Liver (tissue), 8 donors: ENCODE measurements at regions not wholly inside any gene's neighbourhood (a gene's known extent, or its start where the extent isn't known, plus 50 kb on each side); places are given as distances from the start of the nearest gene placed in this dataset.

Experiments used
- DNase-seq: peaks from one replicate; pipeline ENCODE4 v3.0.0-alpha.2; 2017; ENCODE audit warnings: low spot score
- H3K27ac ChIP-seq, 2 donors: one replicate each; pipeline ENCODE4 v1.7.0; 2013; ENCODE audit warnings: inconsistent platforms in 2 of 2, low read length in 2 of 2, control low read depth in 1 of 2, low read depth in 1 of 2, mild to moderate bottlenecking in 1 of 2
- H3K27me3 ChIP-seq, 4 donors: one replicate each; pipeline versions ENCODE4 v1.6.1 to v1.7.0; 2013; ENCODE audit warnings: low read length in 3 of 4, inconsistent platforms in 1 of 4, mild to moderate bottlenecking in 1 of 4, moderate library complexity in 1 of 4; ENCODE audit not compliant: control insufficient read depth in 4 of 4, insufficient read depth in 4 of 4
- H3K36me3 ChIP-seq, 4 donors: one replicate each; pipeline versions ENCODE4 v1.6.1 to v1.7.0; 2013; ENCODE audit warnings: low read length in 3 of 4, mild to moderate bottlenecking in 3 of 4, low read depth in 1 of 4, moderate library complexity in 1 of 4; ENCODE audit not compliant: control insufficient read depth in 4 of 4, insufficient read depth in 3 of 4
- H3K4me1 ChIP-seq, 4 donors: one replicate each; pipeline versions ENCODE4 v1.6.1 to v1.7.0; 2013; ENCODE audit warnings: low read length in 3 of 4, mild to moderate bottlenecking in 3 of 4, moderate library complexity in 1 of 4; ENCODE audit not compliant: control insufficient read depth in 4 of 4, insufficient read depth in 4 of 4
- H3K4me3 ChIP-seq, 3 donors: one replicate each; pipeline versions ENCODE4 v1.6.1 to v1.7.0; 2013; ENCODE audit warnings: low read length in 3 of 3, control low read depth in 1 of 3, low read depth in 1 of 3, mild to moderate bottlenecking in 1 of 3
- H3K9ac ChIP-seq, 2 donors: one replicate each; pipeline ENCODE4 v1.7.0; 2013; ENCODE audit warnings: low read length in 2 of 2, mild to moderate bottlenecking in 2 of 2, moderate library complexity in 2 of 2, control low read depth in 1 of 2, low read depth in 1 of 2
- H3K9me3 ChIP-seq, 4 donors: one replicate each; pipeline versions ENCODE4 v1.6.1 to v1.7.0; 2013; ENCODE audit warnings: low read length in 3 of 4; ENCODE audit not compliant: control insufficient read depth in 4 of 4
- CTCF ChIP-seq: fragments of 150-350 bp; IDR thresholded peaks from 2 replicates; pipeline ENCODE4 v1.5.1; 2017; ENCODE audit warnings: improper control_type of control experiment, low read depth, low read length; ENCODE audit not compliant: missing input control
- EGR1 ChIP-seq, 2 donors: IDR thresholded peaks; 2 replicates each; pipeline ENCODE4 v1.6.1; 2016 to 2018; ENCODE audit warnings: antibody characterized with exemption in 2 of 2, low read depth in 2 of 2
- FOXA1 ChIP-seq: IDR thresholded peaks from 2 replicates; pipeline ENCODE4 v1.6.1; 2016; ENCODE audit warnings: antibody characterized with exemption
- FOXA2 ChIP-seq: IDR thresholded peaks from 2 replicates; pipeline ENCODE4 v1.6.1; 2016; ENCODE audit warnings: antibody characterized with exemption
- GABPA ChIP-seq, 2 donors: IDR thresholded peaks in 1 of 2; conservative IDR thresholded peaks in 1 of 2; 2 replicates each; pipeline ENCODE4 v1.6.1; 2016; ENCODE audit warnings: antibody characterized with exemption in 2 of 2, mild to moderate bottlenecking in 1 of 2, moderate library complexity in 1 of 2
- HNF4A ChIP-seq, 2 donors: conservative IDR thresholded peaks; 2 replicates each; pipeline ENCODE4 v1.6.1; 2016; ENCODE audit warnings: antibody characterized with exemption in 2 of 2, mild to moderate bottlenecking in 2 of 2
- HNF4G ChIP-seq: IDR thresholded peaks from 2 replicates; pipeline ENCODE4 v1.6.1; 2016; ENCODE audit warnings: antibody characterized with exemption
- JUND ChIP-seq, 2 donors: IDR thresholded peaks; 2 replicates each; pipeline ENCODE4 v1.6.1; 2016; ENCODE audit warnings: antibody characterized with exemption in 2 of 2
- NR2F2 ChIP-seq: IDR thresholded peaks from 2 replicates; pipeline ENCODE4 v1.6.1; 2016; ENCODE audit warnings: antibody characterized with exemption
- RAD21 ChIP-seq, 2 donors: IDR thresholded peaks; 2 replicates each; pipeline ENCODE4 v1.6.1; 2016; ENCODE audit warnings: antibody characterized with exemption in 2 of 2, mild to moderate bottlenecking in 2 of 2
- RXRA ChIP-seq, 2 donors: IDR thresholded peaks; 2 replicates each; pipeline ENCODE4 v1.6.1; 2017 to 2018; ENCODE audit warnings: antibody characterized with exemption in 2 of 2, mild to moderate bottlenecking in 1 of 2
- TAF1 ChIP-seq: conservative IDR thresholded peaks from 2 replicates; pipeline ENCODE4 v1.6.1; 2016; ENCODE audit warnings: antibody characterized with exemption, mild to moderate bottlenecking
- YY1 ChIP-seq: IDR thresholded peaks from 2 replicates; pipeline ENCODE4 v1.6.1; 2016; ENCODE audit warnings: antibody characterized with exemption, mild to moderate bottlenecking
- WGBS: extraction: QIAGEN DNeasy Blood & Tissue Kit; methylation state at CpG from one replicate; pipeline ENCODE4 v1.1.7; 2013; 5-methylcytosine and 5-hydroxymethylcytosine counted together
- TF ChIP-seq, protein P1 (sequence below): IDR thresholded peaks from 2 replicates; pipeline ENCODE4 v1.6.1; 2016; ENCODE audit warnings: antibody characterized with exemption, mild to moderate bottlenecking
- TF ChIP-seq, protein P2 (sequence below): IDR thresholded peaks from 2 replicates; pipeline ENCODE4 v1.6.1; 2016; ENCODE audit warnings: antibody characterized with exemption
- donor health status: healthy.
- donor health status: healthy.
- donor health status: healthy.
- donor health status: healthy.
- donor health status: healthy.

- H3K9ac ChIP-seq: no peak overlapping the region
- peaks cover 0 to 3% (median 0%) of the 10 kb centered on the region in 4 donors for H3K27me3 ChIP-seq
- no peak overlapping the region for H3K27ac ChIP-seq
- DNase-seq: no peak
- H3K36me3 ChIP-seq: no peaks in the 10 kb centered on the region
- WGBS: 92% methylated on average over 3 of the region's 3 CpGs
- no peak overlapping the region for H3K4me3 ChIP-seq
- H3K9me3 ChIP-seq: no peaks in the 10 kb centered on the region
- peaks cover 0 to 6% (median 4%) of the 10 kb centered on the region in 4 donors for H3K4me1 ChIP-seq
- TF ChIP-seq FOXA2: no peak
- no peak for TF ChIP-seq TAF1
- no peak for TF ChIP-seq NR2F2
- TF ChIP-seq RXRA (IDR thresholded peaks at IDR 0.05): no peak
- TF ChIP-seq JUND (IDR thresholded peaks at IDR 0.05): no peak
- TF ChIP-seq YY1: no peak
- TF ChIP-seq HNF4A (conservative IDR thresholded peaks at IDR 0.05): no peak
- no peak for TF ChIP-seq HNF4G
- no peak for TF ChIP-seq FOXA1
- no peak for TF ChIP-seq CTCF
- no peak for TF ChIP-seq EGR1 (IDR thresholded peaks at IDR 0.05; ENCODE audit: low read depth in 2 of 2)
- TF ChIP-seq, protein P1, sequence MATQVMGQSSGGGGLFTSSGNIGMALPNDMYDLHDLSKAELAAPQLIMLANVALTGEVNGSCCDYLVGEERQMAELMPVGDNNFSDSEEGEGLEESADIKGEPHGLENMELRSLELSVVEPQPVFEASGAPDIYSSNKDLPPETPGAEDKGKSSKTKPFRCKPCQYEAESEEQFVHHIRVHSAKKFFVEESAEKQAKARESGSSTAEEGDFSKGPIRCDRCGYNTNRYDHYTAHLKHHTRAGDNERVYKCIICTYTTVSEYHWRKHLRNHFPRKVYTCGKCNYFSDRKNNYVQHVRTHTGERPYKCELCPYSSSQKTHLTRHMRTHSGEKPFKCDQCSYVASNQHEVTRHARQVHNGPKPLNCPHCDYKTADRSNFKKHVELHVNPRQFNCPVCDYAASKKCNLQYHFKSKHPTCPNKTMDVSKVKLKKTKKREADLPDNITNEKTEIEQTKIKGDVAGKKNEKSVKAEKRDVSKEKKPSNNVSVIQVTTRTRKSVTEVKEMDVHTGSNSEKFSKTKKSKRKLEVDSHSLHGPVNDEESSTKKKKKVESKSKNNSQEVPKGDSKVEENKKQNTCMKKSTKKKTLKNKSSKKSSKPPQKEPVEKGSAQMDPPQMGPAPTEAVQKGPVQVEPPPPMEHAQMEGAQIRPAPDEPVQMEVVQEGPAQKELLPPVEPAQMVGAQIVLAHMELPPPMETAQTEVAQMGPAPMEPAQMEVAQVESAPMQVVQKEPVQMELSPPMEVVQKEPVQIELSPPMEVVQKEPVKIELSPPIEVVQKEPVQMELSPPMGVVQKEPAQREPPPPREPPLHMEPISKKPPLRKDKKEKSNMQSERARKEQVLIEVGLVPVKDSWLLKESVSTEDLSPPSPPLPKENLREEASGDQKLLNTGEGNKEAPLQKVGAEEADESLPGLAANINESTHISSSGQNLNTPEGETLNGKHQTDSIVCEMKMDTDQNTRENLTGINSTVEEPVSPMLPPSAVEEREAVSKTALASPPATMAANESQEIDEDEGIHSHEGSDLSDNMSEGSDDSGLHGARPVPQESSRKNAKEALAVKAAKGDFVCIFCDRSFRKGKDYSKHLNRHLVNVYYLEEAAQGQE: no peak
- TF ChIP-seq RAD21 (IDR thresholded peaks at IDR 0.05): no peak
- TF ChIP-seq, protein P2, sequence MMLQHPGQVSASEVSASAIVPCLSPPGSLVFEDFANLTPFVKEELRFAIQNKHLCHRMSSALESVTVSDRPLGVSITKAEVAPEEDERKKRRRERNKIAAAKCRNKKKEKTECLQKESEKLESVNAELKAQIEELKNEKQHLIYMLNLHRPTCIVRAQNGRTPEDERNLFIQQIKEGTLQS: no peak
- TF ChIP-seq GABPA (IDR thresholded peaks at IDR 0.05 in 1 of 2, conservative IDR thresholded peaks at IDR 0.05 in 1 of 2): no peak
These were observed 144.7 kb downstream of the COPS8 start for GRCh38 chr2:237230355-237230754.

DNA sequence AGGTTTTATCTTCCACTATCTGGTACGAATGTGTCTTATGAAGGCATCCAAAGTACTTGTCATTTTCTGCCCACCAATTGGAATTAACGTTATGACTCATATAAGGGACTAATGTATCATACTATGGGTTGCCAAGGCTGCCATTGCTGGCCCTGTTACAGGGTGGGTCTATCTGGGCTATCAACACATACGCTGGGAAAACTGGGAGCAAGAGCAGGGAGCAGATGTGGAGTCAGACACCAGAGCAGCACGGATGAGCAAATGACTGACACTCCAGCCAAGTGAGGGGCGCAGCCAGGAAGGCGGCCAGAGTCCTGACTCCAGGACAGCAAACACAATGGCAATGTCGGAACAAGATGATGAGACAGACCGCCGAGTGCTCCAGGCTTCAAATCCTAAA, 145.9 kb downstream of the COPS8 start:
- TF ChIP-seq, protein P1: no peak
- TF ChIP-seq YY1: no peak
- TF ChIP-seq GABPA (IDR thresholded peaks at IDR 0.05 in 1 of 2, conservative IDR thresholded peaks at IDR 0.05 in 1 of 2): no peak
- TF ChIP-seq TAF1: no peak
- TF ChIP-seq NR2F2: no peak
- 87% methylated on average over 9 of the region's 9 CpGs for WGBS

More for the DNA sequence above, 145.9 kb downstream of the COPS8 start:
- no peaks in the 10 kb centered on the region for H3K36me3 ChIP-seq
- no peak overlapping the region for H3K27ac ChIP-seq
- H3K27me3 ChIP-seq: peaks cover 0 to 3% (median 0%) of the 10 kb centered on the region in 4 donors
- H3K4me1 ChIP-seq: peaks cover 0 to 11% (median 5%) of the 10 kb centered on the region in 4 donors
- H3K4me3 ChIP-seq: no peak overlapping the region
- DNase-seq: no peak
- no peaks in the 10 kb centered on the region for H3K9me3 ChIP-seq
- H3K9ac ChIP-seq: no peak overlapping the region
